Colonic mucosa (tissue), 4 donors: ENCODE measurements at regions not wholly inside any gene's neighbourhood (a gene's known extent, or its start where the extent isn't known, plus 50 kb on each side); places are given as distances from the start of the nearest gene placed in this dataset.
"Not testable (repeated sequence)": the region's sequence is repeated elsewhere in the genome, so short reads cannot be mapped to it uniquely, and the experiment has no call there.

Experiments used
- DNase-seq: peaks from one replicate; pipeline ENCODE4 v3.0.0-alpha.2; 2020
- H3K27ac ChIP-seq: fragments of 200-600 bp; one replicate; pipeline ENCODE4 v1.8.0; 2021
- H3K27me3 ChIP-seq: fragments of 200-600 bp; one replicate; pipeline ENCODE4 v1.8.0; 2021
- H3K36me3 ChIP-seq: fragments of 200-600 bp; one replicate; pipeline ENCODE4 v1.8.0; 2021
- H3K4me1 ChIP-seq: fragments of 200-600 bp; one replicate; pipeline ENCODE4 v1.8.0; 2021; ENCODE audit warnings: mild to moderate bottlenecking
- H3K4me3 ChIP-seq: fragments of 200-600 bp; one replicate; pipeline ENCODE4 v1.8.0; 2021
- H3K9ac ChIP-seq, 2 donors: one replicate each; pipeline ENCODE4 v1.7.0; 2013; ENCODE audit warnings: control low read depth in 2 of 2, low read depth in 2 of 2, low read length in 2 of 2
- H3K9me3 ChIP-seq: fragments of 200-600 bp; one replicate; pipeline ENCODE4 v1.8.0; 2021
- CTCF ChIP-seq: fragments of 200-600 bp; IDR thresholded peaks from one replicate; pipeline ENCODE4 v1.8.0; 2022; ENCODE audit warnings: antibody characterized with exemption, mild to moderate bottlenecking
- intact Hi-C: fragments of 100-400 bp; cut with DNase I; formaldehyde crosslinking; loops from one replicate; pipeline ENCODE4 v1.14.1; 2022
- donor health status: healthy.
- donor health status: DM: no; HTN: no; CAD: no.
- donor health status: DM: no; HTN: no; CAD: no.

- Histone ChIP-seq H3K27me3 (no peaks in the 10 kb centered on the region), H3K4me3 (no peak overlapping the region), H3K36me3 (no peaks in the 10 kb centered on the region), H3K9ac (no peak overlapping the region), H3K9me3 (no peaks in the 10 kb centered on the region), H3K27ac (no peak overlapping the region), H3K4me1 (no peaks in the 10 kb centered on the region)
- intact Hi-C loops, result no loop called here
- DNase-seq, result no peak
- TF ChIP-seq CTCF, result no peak
Measured at GRCh38 chr12:131540138-131540623, 170.7 kb upstream of the SFSWAP start.

DNA sequence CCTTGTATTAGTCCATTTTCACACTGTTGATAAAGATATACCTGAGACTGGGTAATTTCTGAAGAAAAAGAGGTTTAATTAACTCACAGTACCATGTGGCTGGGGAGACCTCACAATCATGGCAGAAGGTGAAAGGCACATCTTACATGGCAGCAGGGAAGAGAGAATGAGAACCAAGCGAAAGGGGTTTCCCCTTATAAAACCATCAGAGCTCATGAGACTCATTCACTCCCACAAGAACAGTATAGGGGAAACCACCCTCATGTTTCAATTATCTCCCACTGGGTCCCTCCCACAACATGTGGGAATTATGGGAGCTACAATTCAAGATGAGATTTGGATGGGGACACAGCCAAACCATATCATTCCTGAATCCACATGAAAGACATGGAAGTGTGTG lies 169.4 kb upstream of the SFSWAP start:
- H3K36me3 ChIP-seq, H3K9me3 ChIP-seq, H3K27me3 ChIP-seq, H3K4me1 ChIP-seq, H3K4me3 ChIP-seq, DNase-seq, intact Hi-C loops, H3K9ac ChIP-seq, H3K27ac ChIP-seq: not testable (repeated sequence)

DNA sequence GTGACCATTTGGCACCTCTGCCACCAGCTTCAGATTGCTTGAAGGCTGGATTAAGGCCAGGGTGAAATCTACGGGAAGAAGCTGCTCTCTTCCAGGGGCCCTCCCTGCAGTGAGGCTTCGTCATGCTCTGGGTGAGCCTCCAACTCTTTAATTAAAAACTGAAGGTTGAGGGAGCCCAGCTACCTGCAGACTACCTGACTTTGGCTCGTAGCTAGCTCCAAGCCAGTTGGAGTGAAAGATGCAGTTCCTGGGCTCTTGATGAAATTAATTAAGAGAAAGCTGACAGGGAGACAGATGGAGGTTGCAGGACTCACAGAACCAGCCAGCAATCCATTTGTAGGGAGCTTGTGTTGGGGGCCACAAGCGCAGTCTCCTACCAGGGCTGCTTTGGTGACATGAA lies 168.5 kb upstream of the SFSWAP start:
- DNase-seq, result no peak
- intact Hi-C loops, result no loop called here

GRCh38 chr12:131543040-131543439 lies 167.8 kb upstream of the SFSWAP start:
- no peaks in the 10 kb centered on the region for H3K36me3 ChIP-seq

More for the DNA sequence above, 168.5 kb upstream of the SFSWAP start:
- TF ChIP-seq CTCF, result no peak
- H3K9me3 ChIP-seq, result no peaks in the 10 kb centered on the region
- H3K27ac ChIP-seq, result no peak overlapping the region
- no peak overlapping the region for H3K4me3 ChIP-seq
- H3K9ac ChIP-seq, result no peak overlapping the region
- no peaks in the 10 kb centered on the region for H3K27me3 ChIP-seq
- no peaks in the 10 kb centered on the region for H3K36me3 ChIP-seq
- H3K4me1 ChIP-seq, result no peaks in the 10 kb centered on the region

DNA sequence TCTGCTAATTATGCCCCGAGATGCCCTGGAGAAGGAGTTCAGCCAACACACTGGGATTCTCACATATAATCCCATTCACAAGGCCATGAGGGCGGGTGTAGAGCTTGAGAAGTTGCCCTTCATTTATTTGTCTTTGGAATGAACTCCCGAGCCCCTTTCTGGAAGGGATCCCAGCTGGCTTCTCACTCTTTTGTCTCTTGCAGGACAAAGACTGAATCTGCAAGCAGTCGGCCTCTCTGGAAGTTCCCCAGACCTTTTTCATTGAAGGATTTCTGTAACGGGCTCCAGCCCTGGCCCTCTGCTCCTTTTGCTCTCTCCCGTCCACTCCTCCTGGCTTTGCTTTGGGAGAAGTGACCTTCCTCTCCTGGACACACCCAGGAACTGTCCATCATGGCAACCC lies 163.3 kb upstream of the SFSWAP start:
- no peaks in the 10 kb centered on the region for H3K9me3 ChIP-seq
- intact Hi-C loops, result no loop called here
- H3K4me1 ChIP-seq, result no peaks in the 10 kb centered on the region
- H3K27me3 ChIP-seq, result no peaks in the 10 kb centered on the region
- no peak for TF ChIP-seq CTCF
- no peak overlapping the region for H3K9ac ChIP-seq
- no peak overlapping the region for H3K4me3 ChIP-seq
- DNase-seq, result no peak
- no peaks in the 10 kb centered on the region for H3K36me3 ChIP-seq
- H3K27ac ChIP-seq, result no peak overlapping the region

More at GRCh38 chr12:131543040-131543439, 167.8 kb upstream of the SFSWAP start:
- Histone ChIP-seq H3K27me3 (no peaks in the 10 kb centered on the region), H3K9ac (no peak overlapping the region), H3K4me3 (no peak overlapping the region), H3K9me3 (no peaks in the 10 kb centered on the region), H3K4me1 (no peaks in the 10 kb centered on the region), H3K27ac (no peak overlapping the region)
- intact Hi-C loops, result no loop called here
- no peak for DNase-seq
- no peak for TF ChIP-seq CTCF

- intact Hi-C loops, result no loop called here
- Histone ChIP-seq H3K27me3 (no peaks in the 10 kb centered on the region), H3K9ac (no peak overlapping the region), H3K4me1 (no peaks in the 10 kb centered on the region), H3K36me3 (no peaks in the 10 kb centered on the region), H3K27ac (no peak overlapping the region), H3K9me3 (no peaks in the 10 kb centered on the region), H3K4me3 (no peak overlapping the region)
- no peak for DNase-seq
- no peak for TF ChIP-seq CTCF
Measured at GRCh38 chr12:131550121-131550520, 160.8 kb upstream of the SFSWAP start.
